GM20000 (cell line): ENCODE measurements at regions not wholly inside any gene's neighbourhood (a gene's known extent, or its start where the extent isn't known, plus 50 kb on each side); places are given as distances from the start of the nearest gene placed in this dataset.

Experiments
- DNase-seq: peaks from one replicate; pipeline ENCODE4 v3.0.0; 2012; ENCODE audit warnings: low spot score
- TF ChIP-seq, protein P1 (sequence below): IDR thresholded peaks from 2 replicates; pipeline ENCODE4 v1.5.1; 2012; ENCODE audit warnings: mild to moderate bottlenecking, control low read depth; ENCODE audit errors: extremely low read depth, missing control alignments

DNA sequence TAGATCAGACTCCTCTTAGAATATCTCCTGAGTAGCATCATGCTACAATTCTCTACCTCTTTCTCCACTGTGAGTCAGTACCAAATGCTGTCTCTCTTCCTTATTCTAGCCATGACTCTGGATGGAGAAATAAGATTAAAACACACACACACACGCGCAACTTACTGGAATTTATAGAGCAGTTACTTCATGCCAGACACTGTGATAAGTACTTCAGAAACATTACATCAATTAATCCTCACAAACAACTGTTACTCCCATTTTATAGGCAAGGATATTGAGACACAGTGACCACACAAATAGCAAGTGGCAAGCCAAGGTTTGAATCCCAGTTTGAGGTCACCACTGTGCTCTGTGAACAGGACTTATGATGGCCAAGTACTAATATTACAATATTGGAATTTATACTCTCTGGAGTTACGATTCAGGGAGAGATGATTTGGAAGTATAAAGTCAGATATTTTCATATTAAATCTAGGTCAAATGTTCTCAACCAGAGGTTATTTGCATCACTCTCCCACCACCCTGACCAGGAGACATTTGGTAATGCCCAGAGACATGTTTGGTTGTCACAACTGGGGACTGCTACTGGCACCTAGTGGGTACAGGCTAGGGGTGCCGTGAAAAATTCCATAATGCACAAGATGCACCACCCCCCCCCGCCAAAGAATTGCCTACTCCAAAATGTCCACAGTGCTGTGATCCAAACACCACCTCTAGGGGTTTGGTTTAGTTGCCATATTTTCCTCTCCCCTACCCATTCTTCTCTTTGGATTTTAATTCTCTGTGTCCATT lies 221.6 kb downstream of the LTN1 start:
- TF ChIP-seq, protein P1, sequence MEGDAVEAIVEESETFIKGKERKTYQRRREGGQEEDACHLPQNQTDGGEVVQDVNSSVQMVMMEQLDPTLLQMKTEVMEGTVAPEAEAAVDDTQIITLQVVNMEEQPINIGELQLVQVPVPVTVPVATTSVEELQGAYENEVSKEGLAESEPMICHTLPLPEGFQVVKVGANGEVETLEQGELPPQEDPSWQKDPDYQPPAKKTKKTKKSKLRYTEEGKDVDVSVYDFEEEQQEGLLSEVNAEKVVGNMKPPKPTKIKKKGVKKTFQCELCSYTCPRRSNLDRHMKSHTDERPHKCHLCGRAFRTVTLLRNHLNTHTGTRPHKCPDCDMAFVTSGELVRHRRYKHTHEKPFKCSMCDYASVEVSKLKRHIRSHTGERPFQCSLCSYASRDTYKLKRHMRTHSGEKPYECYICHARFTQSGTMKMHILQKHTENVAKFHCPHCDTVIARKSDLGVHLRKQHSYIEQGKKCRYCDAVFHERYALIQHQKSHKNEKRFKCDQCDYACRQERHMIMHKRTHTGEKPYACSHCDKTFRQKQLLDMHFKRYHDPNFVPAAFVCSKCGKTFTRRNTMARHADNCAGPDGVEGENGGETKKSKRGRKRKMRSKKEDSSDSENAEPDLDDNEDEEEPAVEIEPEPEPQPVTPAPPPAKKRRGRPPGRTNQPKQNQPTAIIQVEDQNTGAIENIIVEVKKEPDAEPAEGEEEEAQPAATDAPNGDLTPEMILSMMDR = no peak
- no peak for DNase-seq

- TF ChIP-seq, protein P1 = no peak
- DNase-seq = no peak
These were observed 223.0 kb downstream of the LTN1 start for GRCh38 chr21:28769683-28770082.

DNA sequence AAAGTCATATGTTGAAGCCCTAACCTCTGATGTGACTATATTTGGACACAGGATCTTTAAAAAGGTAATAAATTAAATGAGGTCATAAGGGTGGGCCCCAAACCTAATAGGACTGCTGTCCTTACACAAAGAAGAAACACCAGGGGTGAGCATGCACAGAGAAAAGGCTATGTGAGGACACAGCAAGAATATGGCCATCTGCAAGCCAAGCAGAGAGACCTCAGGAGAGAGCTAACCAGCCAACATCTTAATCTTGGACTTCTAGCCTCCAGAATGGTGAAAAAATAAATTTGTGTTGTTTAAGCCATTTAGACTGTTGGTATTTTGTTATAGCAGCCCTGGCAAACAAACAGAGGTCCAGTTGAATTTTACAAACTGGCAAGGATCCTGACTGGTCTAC lies 223.9 kb downstream of the LTN1 start:
- TF ChIP-seq, protein P1 = no peak
- DNase-seq = no peak

DNA sequence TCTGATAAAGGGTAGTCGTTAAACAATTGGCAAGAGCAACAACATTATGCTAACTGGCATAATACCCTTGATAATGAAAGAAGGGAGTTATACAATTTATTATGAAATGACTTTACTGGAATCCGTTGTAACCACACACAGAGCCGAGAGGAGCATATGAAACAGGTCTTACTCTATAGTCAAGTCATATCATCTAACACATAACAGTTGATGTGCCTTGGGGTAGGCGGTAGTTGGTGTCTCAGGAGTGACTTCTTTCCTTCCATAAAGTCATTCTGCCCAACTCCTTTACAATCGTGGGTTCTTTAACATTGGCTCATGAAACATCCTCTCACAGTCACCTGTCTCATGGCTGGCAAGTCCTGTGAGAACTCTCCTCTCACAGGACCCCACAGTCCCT lies 225.2 kb downstream of the LTN1 start:
- no peak for DNase-seq
- TF ChIP-seq, protein P1 = no peak

GRCh38 chr21:28763809-28764418 lies 228.8 kb downstream of the LTN1 start:
- DNase-seq = no peak
- TF ChIP-seq, protein P1 = no peak

- TF ChIP-seq, protein P1 = no peak
- no peak for DNase-seq
These were observed 230.3 kb downstream of the LTN1 start for GRCh38 chr21:28762357-28762735.

- TF ChIP-seq, protein P1 = no peak
- no peak for DNase-seq
These were observed 230.9 kb downstream of the LTN1 start for GRCh38 chr21:28761674-28762356.
